DMS79 (cell line): ENCODE measurements at regions not wholly inside any gene's neighbourhood (a gene's known extent, or its start where the extent isn't known, plus 50 kb on each side); places are given as distances from the start of the nearest gene placed in this dataset.

Experiments
- DNase-seq: peaks from one replicate; lab custom pipeline; 2025; lab: John Stamatoyannopoulos, UW

DNA sequence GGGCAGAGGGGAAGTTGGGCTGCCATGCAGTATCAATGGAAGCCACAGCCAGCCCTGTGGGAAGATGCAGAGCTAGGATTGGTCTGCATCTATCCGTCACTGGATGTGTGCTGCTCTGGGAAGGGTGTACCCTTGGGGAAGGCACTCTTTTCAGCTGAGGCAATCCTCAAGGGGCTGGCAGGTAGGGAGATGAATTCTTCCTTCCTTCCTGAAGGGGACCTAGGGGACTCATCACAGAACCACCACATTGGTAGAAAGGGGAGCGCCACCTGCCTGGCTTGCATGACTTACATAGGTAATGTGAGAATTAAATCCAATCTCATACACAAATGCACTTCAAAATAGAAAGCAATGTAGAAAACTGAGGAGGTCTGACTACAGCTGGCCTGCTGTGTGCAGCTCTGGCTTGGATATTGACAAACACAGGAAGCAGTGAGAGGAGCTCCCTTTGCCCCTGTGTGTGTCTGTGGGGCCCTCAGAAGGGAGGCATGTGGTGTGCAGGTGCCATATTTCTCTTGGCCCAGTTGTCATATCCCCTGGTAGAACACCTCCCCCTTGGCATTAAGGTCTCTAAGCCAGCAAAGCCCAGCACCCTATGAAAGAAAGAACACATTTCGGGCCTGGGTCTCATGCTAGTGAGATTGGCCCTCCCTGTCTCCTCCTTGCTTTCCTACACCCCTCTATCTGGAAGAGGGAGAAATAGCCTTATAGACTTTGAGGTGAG lies 260.3 kb upstream of the MOCS1 start:
- no peak for DNase-seq

DNA sequence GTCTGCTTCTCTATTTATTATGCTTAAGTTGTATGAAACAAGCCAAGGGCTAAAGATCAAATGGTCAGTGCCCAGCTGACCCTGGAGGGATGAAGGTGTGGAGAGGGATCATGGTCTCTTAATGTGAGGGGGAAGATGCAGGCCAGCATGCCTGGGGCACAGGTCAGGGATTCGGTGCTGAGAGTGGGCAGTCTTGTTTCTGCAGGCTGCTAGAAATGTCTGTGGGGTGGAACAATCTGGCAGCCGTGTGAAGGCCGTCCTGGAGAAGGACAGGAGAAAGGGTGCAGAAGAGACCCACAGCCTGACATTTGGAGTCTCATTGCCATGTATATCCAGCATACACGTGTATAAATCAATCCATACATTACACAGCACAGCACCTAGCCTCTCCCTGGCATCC lies 258.3 kb upstream of the MOCS1 start:
- DNase-seq = no peak

- no peak for DNase-seq
These were observed 254.7 kb upstream of the MOCS1 start for GRCh38 chr6:40188931-40189330.

DNA sequence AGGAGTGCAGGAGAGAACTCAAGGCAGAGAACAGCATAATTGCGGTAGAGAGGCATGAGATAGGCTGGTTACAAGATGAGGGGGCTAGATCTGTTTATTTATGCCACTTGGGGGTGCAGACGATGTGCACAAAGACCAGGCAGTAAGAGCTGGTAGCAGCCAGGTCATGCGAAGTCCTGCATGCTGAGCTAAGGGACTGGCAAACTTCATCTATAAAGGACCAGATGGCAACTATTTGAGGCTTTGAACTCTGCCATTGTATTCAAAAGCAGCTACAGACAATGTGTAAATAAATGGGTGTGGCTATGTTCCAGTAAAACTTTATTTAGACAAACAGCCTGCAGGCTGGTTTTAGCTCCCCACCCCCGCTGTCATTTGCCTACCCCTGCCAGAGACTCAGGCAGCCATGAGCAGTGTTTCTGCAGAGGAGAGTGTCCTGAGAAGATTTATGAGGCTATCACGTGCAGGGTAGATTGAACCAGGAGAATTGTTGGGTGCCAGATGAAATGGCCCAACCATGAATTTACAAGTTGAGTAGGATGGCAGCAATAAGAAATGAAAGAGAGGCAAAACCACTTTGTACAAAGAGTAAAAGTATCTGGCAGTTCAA lies 253.4 kb upstream of the MOCS1 start:
- no peak for DNase-seq

GRCh38 chr6:40185486-40185885 lies 251.2 kb upstream of the MOCS1 start:
- no peak for DNase-seq

- no peak for DNase-seq
These were observed 249.6 kb upstream of the MOCS1 start for GRCh38 chr6:40183902-40184301.

DNA sequence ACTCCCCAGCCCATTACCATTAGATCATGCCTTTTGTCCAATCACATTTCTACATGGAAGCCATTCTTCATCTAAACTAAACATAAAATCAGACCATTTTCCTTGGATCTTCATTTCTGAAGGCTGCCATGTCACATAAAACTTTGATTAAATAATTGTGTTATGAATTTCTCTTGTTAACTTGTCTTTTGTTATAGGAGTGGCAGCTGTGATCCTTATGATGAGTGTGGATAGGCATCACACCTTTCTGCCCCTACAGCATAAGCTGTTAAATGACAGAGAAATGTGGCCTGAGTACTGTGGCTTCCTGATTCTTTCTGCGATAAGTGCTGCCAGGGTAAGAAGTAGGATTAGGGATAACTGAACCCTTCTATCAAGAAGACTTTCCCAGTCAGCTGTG lies 247.1 kb upstream of the MOCS1 start:
- no peak for DNase-seq

DNA sequence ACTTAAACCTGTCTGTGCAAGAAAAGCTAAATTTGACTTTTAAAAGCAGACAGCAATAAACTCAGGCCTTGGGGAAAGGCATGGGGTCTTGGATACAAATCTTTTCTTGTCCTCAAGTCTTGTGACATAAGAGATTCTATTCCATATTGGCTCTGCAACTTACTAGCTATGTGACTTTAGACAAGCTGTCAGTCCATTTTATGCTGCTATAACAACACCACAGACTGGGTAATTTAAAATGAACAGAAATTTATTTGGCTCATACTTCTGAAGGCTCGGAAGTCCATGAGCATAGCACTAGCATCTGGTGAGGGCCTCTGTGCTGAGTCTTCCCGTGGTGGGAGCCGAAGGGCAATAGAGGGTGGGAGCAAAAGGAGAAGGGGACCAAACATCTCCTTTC lies 246.0 kb upstream of the MOCS1 start:
- no peak for DNase-seq

DNA sequence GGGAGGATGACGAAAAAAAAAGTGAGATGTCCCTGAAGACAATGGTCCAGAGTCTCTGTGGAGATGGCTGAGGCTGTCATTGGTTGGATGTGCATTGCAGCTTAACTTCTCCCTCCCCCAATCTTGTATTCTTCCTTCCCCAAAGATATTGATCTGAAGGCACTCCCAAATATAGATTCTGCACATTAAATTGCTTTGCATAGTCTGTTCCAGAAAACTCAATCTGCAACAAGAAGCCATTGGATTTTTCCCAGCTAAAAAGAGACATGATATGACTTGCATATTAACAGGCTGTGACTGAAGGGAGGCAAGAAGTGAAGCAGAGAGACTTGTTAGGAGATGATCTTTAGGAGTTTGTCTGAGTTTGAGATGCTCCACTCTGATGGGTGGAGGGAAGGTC lies 245.2 kb upstream of the MOCS1 start:
- DNase-seq = no peak

- no peak for DNase-seq
These were observed 243.3 kb upstream of the MOCS1 start for GRCh38 chr6:40177598-40177997.

DNA sequence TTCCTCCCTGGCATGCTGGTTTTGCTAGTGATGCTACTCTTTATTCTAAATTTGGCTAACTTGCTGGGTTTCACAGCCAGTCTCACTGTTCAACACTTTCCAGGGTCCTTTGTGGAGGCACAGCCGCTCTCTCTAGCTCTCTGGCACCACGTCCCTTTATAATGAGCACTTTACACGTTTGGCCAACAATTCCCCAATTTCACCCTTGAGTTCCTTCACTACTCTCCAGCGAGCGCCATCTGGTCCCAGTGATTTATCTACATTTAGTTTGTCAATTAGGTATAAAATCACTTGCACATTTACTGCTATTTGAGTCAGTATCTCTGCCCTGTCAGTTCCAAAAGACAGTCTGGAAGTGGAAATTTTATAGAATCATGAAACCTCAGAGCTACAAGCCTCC lies 241.9 kb upstream of the MOCS1 start:
- no peak for DNase-seq

DNA sequence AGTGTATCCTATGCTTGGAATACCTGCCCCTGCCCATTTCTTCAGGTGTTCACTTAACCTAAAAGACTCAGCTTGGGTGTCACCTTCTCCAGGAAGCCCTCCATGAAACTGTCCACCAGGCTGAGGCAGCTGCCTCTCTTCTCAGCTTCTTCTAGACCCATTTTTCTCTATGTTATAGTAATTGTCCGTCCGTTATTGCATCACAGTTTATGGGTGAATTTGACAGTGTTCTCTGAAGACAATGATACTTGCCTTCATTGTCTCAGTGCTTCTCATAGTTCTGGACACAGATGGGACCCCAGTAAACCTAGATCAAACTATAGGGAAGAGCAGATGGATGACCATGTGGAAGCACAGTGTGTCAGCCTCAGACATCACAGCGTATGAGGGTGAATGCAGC lies 238.0 kb upstream of the MOCS1 start:
- DNase-seq = no peak

DNA sequence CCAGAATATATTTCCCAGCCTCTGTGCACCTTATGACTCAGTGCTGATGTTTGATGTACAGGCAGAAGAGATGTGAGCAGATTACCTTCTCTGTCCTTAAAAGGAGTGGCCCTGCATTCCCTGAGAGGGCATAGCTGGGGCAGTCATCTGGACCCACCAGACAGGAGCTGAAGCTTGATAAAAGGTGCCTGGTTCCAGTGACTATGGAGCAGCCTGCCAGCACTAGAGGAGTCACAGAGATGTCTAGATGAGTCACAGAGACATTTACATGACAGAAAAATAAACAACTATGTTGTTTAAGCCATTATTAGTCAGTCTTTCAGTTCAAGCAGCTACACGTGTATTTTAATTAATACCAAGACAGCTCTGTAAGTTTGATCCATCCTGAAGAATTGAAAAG lies 237.1 kb upstream of the MOCS1 start:
- DNase-seq = no peak

DNA sequence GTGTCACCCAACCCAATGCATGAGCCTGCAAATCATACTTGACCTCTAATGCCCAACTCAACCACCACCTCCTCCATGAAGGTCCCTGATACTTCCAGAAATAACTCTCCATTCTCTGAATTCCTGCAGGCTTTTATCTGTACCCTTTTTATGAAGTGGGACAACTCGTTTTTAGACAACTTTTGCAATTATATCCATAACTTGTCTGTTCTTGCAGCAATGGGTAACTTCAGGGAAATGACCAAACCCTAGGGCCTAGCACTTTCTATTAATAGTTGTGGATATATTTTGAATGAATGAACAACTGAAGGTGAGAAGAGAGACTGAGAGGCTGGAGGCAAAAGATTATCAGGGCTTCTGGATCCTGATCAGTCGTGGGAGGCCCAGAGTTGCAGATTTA lies 236.6 kb upstream of the MOCS1 start:
- no peak for DNase-seq

- no peak for DNase-seq
These were observed 235.6 kb upstream of the MOCS1 start for GRCh38 chr6:40169878-40170277.

DNA sequence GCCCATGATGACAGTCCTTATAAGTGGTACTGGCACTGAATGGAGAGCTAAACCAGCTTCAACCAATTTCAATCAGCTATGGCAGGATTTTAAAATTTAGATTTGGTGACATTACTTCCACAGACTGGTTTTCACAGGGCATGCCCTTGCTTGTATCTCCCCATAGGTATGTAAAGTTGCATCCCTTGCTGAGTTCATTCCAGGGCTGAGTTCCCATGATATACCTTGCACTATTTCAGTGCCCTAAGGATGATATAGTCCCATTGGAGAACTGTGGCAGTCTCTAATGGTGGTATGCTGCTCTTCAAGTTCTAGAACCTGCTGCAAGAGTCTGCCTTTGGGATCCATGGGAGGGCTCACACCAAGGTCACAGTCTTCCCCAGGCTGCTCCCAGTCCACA lies 232.7 kb upstream of the MOCS1 start:
- no peak for DNase-seq

DNA sequence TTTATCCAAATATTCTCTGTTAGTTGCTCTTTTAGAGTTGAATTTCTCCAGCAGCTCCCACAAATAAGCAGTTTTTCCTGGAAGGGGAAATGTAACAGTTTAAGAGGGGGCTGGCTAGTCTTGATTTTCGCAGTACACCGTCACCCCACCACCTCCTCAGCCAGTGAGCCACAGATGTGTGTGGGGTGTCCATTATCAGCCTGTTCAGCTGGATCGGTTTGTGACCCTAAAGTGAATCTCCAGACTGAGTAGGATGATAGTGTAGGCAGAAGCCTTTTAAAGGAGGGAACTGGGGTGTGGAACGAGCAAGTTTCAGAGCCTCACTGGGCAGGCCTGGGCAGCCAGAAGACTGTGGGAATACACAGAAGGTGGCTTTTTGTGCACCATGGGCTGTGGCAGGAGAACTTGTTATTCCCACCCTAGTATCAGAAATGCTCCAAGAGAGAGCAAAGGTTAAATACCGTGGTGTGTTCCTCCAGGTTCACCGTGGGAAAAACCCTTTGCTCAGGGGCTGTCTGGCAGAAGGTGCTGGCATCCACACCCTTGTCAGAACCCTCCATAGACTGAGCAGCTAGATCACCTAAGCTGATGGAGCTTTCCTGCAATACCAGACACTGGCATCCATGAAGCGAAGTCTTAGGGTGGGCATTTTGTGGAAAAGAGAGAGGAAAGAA lies 230.9 kb upstream of the MOCS1 start:
- no peak for DNase-seq

DNA sequence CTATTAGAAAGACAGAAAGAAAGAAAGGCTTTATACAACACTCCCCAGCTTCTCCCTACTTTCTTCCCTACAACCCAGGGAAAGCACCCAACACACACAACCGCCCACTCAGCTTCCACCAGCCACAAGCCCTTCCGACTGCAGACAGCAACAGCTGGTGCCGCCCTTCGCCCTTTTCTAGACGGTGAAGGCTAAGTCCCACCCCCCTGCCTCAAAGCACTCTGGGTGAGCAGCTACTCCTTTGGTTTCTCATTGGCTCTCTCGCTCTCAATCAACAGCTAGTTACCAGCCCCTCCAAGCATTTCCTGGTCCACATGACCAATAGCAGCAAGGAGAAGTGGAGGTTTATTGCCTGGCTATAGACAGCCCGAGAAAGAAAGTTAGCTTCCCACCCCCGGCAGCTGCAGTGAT lies 230.1 kb upstream of the MOCS1 start:
- no peak for DNase-seq

- DNase-seq = no peak
These were observed 229.7 kb upstream of the MOCS1 start for GRCh38 chr6:40163924-40164323.

GRCh38 chr6:40162074-40162473 lies 227.8 kb upstream of the MOCS1 start:
- DNase-seq = no peak

DNA sequence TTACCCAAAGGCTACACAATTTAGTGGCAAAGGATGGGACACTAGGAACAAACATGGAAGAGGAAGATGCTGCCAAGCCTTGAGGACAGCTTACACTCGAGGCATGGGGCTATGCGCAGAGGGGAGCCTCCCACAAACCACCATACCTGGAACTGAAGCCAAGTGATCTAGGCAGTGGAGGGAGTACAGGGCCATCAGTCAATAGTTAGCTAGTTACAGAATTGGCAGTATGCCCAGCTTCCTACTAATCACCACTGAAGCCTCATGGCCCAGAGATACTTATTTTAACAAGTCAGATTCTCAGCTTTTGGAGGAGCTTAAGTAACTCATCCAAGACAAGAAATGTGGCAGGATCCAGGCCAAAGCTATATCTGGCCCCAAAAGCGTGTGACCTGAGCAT lies 226.6 kb upstream of the MOCS1 start:
- peak; percentile 34 for DNase-seq

- DNase-seq = no peak
These were observed 225.6 kb upstream of the MOCS1 start for GRCh38 chr6:40159865-40160264.

GRCh38 chr6:40152701-40153436 lies 218.6 kb upstream of the MOCS1 start:
- peak; percentile 58 for DNase-seq
